HG02588 (cell line): ENCODE measurements at regions not wholly inside any gene's neighbourhood (a gene's known extent, or its start where the extent isn't known, plus 50 kb on each side); places are given as distances from the start of the nearest gene placed in this dataset.
"Not testable (repeated sequence)": the region's sequence is repeated elsewhere in the genome, so short reads cannot be mapped to it uniquely, and the experiment has no call there.

Experiments
- ATAC-seq: cut with Tn5 transposase; IDR thresholded peaks from one replicate; pipeline ENCODE4 v1.9.1; 2021; ENCODE audit warnings: mild to moderate bottlenecking, moderate library complexity; ENCODE audit not compliant: unreplicated experiment

DNA sequence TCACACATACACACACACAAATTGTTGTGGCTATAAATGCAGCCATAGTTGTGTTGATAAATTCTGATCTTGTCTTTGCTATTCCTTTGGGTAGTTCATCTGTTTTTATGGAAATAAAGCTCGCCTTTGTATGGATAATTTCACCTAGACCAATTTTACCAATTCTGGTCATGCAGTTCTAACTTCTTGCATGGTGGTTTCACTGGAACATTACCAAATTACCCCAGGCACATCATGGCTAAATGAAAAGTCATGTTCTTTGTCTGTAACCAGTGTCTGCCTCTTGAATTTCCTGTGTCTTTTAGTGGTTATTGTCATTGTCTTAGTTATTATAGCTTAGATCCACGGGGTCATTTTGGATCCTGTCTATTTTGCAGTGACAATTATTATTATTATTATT, 50.3 kb upstream of the TMC1 start:
- ATAC-seq = no peak

DNA sequence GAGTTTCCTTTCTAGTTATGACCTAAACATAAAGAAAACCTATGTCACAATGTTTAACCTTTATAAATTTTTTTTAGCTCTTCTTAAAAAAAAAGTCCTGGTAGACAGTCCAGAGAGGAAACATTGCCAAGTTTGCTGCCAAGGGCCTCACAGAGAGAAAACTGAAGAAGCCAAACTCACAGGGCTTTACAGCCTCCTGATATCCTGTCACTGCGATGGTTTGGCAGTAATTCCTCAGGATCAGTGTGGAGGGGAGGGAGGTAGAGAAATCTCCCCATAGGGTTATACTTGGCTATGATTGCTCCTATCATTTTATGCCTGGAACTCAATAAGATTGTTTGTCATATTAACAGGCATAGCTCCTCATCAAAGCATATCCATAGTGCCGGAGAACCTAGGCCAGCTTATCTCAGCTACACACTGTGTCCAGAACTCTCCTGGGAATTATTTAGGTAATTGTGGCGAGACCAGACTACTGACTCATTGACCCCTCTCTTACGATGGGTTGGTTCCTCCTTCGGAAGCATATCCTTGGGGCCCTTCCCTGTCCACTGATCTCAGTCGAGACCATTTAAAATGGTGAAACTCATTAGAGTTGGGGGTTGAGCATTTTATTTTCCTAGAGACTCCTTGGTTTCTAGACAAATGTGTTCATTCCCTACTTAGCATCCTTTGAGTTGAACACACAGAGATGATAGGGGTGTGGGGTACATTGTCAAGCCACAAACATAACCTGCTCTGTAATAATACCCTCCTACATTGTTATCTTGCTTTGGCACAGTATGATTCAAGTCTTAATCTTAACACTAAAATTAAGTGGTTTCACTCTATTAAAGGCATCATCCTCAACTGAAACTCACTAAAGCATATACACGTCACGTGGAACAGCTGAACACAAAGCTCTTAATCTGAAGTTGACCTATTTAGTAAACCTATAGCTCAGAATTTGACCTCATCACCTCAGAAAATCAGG, 53.4 kb upstream of the TMC1 start:
- no peak for ATAC-seq

DNA sequence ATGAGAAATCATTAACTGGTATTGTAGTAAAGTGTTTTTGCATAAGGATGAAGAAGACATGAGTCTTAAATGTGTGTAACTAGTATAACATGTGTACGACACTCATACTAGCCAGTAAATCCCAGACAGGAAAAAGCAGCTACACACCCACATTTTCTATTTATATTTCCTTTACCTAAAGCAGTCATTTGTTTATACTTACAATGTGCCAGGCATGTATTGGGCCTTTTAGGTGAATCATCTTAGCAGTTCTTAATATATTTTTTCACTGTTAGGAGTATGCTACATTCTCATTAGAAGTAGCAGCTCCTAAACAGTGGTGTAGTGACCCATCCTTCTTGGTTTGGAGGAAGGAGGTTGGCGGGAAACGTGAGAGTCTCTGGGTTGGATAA, 55.8 kb upstream of the TMC1 start:
- ATAC-seq = no peak

DNA sequence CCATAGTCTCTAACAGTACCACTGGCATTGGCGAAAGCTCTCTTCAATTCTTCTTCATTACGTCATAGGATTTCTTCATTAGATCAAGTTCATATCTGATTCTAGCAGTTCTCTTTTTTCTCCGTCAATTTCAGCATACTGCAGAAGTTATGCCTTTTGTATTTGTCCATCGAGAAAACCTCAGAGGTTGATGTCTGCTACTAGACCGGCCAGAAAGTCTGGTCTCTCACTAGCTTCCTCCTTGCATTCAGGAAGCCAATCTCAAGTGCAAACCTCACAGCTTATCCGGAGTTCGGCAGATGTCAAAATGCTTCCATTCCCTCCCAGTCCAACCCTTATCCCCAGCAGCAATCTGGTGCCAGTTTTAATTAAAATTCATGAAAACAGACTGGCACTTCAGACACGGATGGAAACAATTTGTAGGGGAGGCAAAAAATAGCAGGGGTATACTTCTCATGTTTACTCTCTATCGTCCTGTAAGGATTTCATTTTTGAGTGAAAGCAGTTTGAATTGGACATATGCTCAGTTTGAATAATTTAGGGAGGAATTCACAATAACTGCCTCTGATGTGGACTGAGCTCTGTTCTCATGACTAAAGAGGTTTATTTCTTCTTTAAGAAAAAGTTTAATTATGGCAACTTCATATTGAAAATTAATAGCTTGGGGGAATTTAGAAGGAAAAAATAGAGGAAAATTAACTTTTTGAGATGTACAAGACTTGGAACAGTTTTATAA, 56.4 kb upstream of the TMC1 start:
- ATAC-seq = peak; percentile 64

DNA sequence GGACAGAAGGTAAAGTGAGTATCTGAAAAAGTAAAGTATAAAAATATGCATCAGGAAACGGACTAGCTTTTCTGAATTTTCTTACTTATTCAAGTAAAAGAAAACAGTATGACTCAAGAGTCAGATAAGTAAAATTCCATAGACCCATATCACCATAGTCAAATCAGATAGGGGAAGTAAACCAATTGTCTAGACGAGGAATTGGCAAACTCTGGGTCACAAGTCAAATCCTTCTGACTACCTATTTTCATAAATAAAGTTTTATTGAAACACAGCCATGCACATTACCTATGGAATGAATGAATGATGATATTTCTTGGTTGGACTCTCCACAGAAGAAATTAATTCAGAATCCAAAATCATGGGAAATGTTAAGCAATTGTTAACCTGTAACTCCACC, 59.1 kb upstream of the TMC1 start:
- no peak for ATAC-seq

DNA sequence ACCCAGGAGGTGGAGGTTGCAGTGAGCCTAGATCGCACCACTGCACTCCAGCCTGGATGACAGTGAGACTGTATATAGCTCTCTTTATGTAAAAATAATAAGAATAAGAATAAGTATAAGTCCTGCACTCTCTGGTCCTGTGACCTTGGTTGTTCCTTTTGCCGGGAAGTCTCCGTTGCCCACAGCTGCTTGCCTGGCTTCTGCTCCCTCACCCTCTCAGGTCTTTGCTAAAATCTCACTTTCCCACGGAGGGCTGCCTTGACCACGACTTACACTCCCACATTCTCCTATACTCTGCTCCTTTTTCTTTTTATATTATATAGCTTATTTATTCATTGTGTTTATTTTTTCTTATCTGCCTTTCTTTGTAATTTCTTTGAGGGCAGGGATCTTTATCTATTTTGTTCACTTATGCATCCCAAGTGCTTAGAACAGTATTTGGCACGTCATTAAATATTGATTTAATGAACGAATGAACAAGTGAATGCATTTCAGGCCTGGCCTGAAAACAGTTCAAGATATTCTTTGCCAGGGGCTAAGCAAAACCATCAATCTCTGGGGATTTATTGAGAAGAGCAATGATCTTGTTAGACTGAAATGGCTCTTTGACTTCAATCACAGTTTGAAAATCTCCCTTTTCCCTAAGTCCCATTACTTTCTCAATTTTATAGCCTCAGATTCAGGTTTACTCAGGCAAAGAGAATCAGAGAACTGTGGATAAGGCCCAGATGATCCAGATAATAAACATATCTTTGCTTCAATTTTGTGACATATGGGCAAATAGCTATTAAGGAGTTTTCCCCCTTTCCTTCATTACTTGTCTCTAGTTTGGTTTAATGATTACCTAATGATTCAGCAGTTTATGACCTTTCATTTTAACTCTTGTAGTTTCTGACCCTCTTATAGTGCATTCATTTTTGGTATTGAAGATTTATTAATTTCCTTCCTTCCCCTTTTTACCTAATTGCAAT, 60.8 kb upstream of the TMC1 start:
- no peak for ATAC-seq

DNA sequence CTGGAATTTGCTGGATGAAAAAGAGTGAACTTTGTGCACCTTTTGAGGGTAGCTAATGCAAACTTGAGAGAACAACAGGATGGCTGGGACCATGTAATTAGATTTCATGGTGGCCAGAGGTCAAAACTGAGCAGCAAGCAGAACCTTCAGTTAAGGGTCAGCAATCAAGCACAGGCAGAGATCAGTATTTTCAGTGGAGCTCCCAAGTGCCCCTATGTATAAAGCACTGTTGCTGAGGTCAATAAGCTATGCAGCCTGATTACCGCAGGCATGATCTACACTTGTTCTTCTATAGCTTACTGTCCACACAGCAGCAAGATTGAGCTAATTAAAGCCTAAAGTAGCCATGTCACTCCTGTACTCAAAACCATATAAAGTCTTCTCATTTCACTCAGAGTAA, 62.1 kb upstream of the TMC1 start:
- no peak for ATAC-seq

DNA sequence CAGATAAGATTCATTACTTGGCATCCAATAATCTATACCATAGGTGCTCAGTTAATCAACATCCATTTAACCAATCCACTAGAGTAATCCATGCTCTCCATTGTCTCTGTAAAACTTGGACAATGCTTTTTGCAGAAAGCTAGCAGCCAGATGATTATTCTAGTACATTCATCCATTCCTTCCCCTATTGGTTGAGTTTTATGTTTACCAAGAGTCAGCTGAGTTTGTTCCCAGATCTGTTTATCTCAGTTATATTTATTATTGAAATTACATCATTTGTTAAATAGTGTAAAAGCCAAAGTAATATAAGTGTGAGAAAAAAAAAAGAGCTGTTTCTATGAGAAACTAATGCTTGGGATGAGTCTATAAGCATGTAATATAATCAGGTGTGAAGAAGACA, 63.3 kb upstream of the TMC1 start:
- no peak for ATAC-seq

DNA sequence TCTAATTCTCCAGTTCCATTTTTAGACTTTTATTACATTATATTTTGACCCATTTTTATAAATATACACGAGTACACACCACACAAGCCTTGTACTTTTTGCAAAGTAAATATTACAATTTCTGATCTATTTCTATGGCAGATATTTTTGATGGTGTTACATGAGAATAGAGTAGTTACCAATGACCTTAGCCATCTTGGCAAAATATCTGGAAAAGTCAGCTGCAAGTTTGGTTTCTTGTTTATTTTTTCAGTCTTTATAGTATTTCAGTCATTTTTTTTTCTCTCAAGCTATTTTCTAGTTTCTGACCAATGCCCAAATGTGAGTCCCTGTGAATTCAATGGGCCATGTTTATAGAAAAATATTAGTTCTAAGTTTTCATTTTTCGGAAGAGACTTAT, 64.0 kb upstream of the TMC1 start:
- no peak for ATAC-seq

DNA sequence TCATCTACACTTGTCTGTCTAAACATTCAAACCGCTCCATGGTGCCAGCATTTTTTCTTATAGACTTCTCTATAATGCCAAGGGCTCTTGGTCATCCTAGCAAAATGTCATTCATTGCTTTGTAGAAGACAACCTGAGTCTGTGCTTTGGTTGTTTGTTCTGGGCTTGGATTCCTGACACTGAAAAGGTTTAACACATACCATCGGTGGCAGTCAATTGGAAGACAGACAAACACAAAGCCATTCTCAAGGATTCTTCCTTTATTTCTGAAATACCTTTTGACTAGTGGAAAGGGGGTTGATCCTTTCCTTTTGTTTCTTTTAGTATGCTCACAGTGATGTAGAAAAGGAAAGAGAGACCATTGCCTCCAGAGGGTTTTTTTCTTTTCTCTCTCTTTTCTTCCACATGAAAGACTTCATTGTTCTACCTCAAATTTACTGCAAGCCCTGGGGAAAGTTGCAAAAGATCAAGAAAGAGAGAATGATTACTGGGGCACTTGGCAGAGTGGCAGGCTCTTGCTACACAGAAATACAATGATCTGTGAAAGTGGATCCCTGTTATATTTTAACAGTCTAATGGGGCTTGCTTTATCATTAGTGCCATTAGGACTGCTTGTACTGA, 66.4 kb upstream of the TMC1 start:
- no peak for ATAC-seq

DNA sequence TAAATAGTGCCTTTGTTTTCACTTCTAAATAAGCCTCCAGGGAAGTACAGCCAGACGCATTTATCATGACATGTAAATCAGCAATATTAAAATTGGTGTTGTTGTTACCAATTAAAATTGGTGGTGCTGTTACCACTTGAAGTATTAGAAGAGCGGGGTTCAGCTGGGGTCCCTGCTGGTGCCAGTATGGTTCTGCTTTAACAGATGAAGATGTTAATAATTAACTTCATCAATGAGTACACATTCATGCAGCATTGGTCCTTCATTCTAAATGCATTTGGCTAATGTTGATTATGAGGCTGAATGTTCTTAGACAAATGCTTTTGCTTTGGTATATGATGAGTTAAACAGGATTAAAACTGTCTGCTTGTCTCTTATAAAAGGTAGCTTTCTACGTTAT, 67.6 kb upstream of the TMC1 start:
- no peak for ATAC-seq

DNA sequence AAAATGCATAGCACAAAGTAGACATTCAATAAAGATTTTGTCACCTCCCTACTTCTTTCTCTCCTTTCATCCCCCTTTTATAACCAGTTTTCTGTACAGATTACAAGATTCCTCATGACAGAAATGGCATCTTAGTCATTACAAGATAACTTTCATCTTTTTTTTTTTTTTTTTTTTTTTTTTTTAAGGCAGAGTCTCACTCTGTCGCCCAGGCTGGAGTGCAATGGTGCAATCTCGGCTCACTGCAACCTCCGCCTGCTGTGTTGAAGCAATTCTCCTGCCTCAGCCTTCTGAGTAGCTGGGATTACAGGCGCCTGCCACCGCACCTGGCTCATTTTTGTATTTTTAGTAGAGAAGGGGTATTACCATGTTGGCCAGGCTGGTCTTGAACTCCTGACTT, 75.2 kb upstream of the TMC1 start:
- ATAC-seq = not testable (repeated sequence)

DNA sequence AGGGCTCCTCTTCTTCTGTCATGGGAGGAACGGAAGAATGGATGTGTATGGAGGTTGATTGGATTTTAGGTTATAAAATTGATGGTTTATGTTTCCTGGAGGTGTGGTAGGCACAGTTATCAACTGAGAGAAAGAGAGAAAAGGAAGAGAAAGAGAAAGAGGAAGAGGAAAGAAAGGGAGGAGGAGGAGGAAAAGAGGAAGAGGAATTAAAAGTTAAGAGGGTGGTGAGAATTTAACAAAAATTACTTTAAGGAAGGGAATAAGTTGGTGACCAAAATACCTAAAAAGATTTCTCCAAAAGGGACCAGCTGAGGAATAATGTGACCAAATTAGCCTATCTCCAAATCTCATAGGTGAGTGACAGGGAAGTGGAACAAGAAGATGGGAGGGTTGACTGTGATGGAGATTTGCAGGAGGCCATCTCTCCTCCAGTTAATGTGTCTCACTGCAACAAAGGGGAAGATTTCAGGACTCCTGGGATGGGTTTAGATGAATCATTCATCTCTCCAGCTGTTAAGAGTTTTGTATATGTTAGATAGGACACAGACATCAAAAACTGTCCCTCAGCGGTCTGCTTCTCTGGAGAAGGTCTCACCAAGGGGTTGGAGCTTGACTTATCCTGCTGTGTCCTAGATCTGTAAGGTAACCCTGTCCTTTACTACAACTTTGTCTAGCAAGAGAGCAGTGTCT, 76.0 kb upstream of the TMC1 start:
- no peak for ATAC-seq

DNA sequence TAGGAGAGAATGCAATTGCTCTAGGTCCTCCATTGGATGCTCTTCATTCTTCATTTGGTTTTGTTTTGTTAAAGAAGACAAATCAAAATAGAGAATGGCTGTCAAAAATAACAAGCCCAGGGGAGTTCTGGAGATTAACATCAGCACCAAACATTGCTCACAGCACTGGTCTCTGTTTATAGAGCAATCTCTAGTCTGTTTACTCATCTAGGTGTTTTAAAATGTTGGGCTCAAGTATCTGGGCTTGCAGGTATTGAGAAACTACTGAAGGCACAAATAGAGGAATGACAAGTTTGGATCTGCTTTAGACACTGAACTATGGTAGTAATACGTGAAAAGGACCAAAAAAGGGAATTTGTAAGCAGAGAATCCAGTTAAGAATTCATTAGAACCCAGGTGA, 77.0 kb upstream of the TMC1 start:
- peak; percentile 2 for ATAC-seq

DNA sequence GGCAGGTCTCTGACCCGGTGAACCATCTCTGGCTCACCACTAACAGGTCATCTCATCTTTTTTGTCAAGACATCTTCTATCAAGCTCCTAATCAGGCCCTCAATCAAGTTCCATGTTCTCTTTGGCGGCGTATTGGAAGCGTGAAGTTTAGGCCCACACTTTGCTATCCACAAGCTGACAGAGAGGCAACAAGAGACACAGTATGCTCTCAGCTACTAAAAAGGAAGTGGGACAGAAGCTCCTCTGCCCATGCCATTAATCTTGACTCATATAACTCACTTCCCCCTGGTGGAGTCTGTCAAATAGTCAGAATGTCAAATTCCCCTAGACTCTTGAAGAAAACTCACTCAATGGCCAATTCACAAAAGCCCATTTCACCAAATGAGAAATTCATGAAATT, 77.6 kb upstream of the TMC1 start:
- ATAC-seq = peak; percentile 92

DNA sequence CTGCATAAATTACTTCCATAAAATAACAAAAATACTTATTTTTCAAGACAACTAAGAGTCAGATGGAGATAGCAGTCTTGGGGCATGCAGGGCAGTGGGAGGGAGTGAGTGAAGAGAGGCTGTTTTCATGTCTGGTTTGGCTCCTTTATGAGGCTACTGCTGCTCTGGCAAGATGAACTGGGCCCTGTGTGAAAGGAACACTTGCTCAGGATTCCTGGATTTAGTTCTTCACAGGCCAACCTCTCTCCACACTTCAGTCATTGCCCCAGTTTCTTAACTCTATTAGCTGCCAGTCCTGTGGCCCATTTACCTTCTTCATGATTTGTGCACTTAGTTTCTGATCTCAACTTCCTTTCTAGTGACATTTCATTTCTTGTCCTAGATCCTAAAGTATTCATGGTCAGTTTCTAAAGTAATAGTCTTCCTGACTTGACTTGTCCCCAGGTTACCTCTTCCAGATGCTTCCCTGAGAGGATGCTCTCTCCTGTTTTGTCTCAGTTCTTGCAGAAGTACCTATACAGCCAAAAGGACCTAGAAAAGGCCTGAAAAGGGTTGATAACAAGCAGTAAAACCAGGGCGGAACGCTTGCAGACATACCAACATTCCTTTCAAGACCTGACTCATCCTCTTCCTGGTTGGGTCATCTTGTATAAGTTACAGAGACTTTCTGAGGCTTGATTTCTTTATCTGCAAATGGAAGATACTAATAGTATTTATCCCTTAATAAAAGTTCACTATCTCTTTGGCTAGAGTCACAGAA, 77.0 kb upstream of the ZFAND5 start:
- no peak for ATAC-seq

DNA sequence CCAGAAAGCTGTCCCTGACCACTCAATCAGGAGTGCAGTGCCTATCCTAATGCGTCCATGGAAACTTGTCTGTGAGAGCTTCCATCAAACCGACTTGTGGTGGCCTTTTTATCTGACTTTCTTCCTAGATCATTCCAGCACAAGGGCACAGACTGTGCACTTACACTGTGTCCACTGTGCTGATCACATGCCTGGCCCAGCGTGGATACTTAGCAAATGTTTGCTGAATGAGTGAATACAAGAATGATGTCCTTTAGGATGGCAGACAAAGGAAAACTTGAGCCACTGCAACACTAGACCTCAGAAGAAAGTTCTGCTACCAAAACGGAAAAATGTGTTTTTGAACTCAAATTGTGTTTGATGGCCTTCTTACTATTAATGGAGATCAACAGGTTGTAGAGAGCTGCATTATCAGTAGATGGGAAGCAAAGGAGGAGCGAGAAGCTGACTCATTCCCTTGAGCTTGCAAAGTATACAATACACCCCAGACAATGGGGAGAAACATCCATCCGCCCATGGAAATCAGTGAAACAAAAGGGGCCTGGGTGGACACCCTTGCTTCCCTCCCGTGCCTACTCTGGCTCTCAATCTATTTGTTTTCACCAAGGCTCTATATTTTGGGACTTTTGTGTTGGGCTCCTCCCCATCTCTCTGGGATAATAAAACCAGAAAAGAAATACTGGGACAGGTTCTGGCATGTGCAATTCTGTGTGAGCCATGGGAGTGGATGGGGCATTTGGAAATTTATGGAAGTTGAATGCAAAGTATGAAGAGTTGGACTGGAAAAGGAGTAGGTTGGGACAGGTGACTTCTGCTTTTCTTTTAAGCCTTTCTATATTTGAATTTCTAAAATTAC, 76.2 kb upstream of the ZFAND5 start:
- no peak for ATAC-seq

DNA sequence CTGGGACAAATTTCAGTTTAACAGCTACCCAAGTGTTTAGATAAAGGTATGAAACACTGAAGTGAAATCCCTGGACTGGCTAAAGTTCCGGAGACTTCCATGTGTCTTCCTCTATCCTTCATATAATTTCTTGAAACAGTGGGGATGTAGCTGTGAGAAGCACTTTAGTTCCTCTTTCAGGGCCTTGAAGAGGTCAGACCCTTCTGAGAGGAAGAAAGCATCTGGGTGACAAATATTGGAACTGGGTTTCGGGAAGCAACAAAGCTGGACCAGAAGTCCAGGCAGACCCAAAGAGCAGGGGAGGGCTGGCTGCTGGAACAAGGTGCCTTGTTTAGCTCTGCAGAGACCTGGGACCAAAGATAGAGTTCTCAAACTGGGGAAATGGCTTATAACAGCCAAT, 75.4 kb upstream of the ZFAND5 start:
- no peak for ATAC-seq
